PC-9 (cell line): ENCODE measurements at regions not wholly inside any gene's neighbourhood (a gene's known extent, or its start where the extent isn't known, plus 50 kb on each side); places are given as distances from the start of the nearest gene placed in this dataset.

ENCODE experiments used
- BruUV-seq: library from RNA; stranded (reverse); fragments of 400-500 nt; replicated peaks from 2 replicates; lab custom pipeline; 2021; lab: Mats Ljungman, UMichigan
- CTCF ChIA-PET: fragments of 300-600 bp; sonication (Branson Sonifier 250); formaldehyde crosslinking; loops from one replicate; lab custom pipeline; 2022; ENCODE audit warnings: antibody characterized with exemption; lab: Charles Lee
- POLR2A ChIA-PET: fragments of 300-600 bp; sonication (Branson Sonifier 250); formaldehyde crosslinking; loops from one replicate; lab custom pipeline; 2022; ENCODE audit warnings: antibody characterized with exemption; ENCODE audit not compliant: unreplicated experiment; lab: Charles Lee
- DNase-seq, 2 experiments: peaks; one replicate each; pipeline versions ENCODE4 v3.0.0 to v3.0.0-alpha.2; 2015 to 2022; ENCODE audit warnings: mixed read lengths in 1 of 2
- H2AFZ ChIP-seq: fragments of 200-600 bp; sonication (generic); 2 replicates; pipeline ENCODE4 v1.8.1; 2017; ENCODE audit warnings: antibody characterized with exemption
- H3F3A ChIP-seq: fragments of 200-600 bp; sonication (generic); 2 replicates; pipeline ENCODE4 v1.8.1; 2017; ENCODE audit warnings: antibody characterized with exemption, mild to moderate bottlenecking, low read depth; ENCODE audit not compliant: insufficient read depth
- H3K27ac ChIP-seq: fragments of 200-600 bp; sonication (generic); 2 replicates; pipeline ENCODE4 v1.6.1; 2016; ENCODE audit warnings: mixed run types
- H3K27me3 ChIP-seq: fragments of 200-600 bp; sonication (generic); 2 replicates; pipeline ENCODE4 v1.6.1; 2016; ENCODE audit warnings: low read depth, mixed run types; ENCODE audit not compliant: insufficient read depth
- H3K36me3 ChIP-seq: fragments of 200-600 bp; sonication (generic); 2 replicates; pipeline ENCODE4 v1.6.1; 2016; ENCODE audit warnings: low read depth, mixed run types
- H3K4me1 ChIP-seq: fragments of 200-600 bp; sonication (generic); replicated peaks from 2 replicates; pipeline ENCODE4 v1.6.1; 2016; ENCODE audit warnings: mixed run types; ENCODE audit not compliant: insufficient read depth
- H3K4me2 ChIP-seq: fragments of 200-600 bp; sonication (generic); 2 replicates; pipeline ENCODE4 v1.6.1; 2017; ENCODE audit warnings: mixed run types
- H3K4me3 ChIP-seq: fragments of 200-600 bp; sonication (generic); 2 replicates; pipeline ENCODE4 v1.6.1; 2016; ENCODE audit warnings: mixed run types
- H3K79me2 ChIP-seq: fragments of 200-600 bp; sonication (generic); 2 replicates; pipeline ENCODE4 v1.6.1; 2017; ENCODE audit warnings: low read depth, mixed run types
- H3K9me2 ChIP-seq: fragments of 200-600 bp; sonication (generic); 2 replicates; pipeline ENCODE4 v1.8.1; 2017; ENCODE audit warnings: mild to moderate bottlenecking; ENCODE audit not compliant: insufficient read depth
- H3K9me3 ChIP-seq: fragments of 200-600 bp; sonication (generic); 2 replicates; pipeline ENCODE4 v1.8.1; 2016; ENCODE audit warnings: low read depth; ENCODE audit not compliant: insufficient read depth
- H4K20me1 ChIP-seq: fragments of 200-600 bp; sonication (generic); 2 replicates; pipeline ENCODE4 v1.8.1; 2017; ENCODE audit not compliant: insufficient read depth
- CTCF ChIP-seq: fragments of 200-600 bp; sonication (generic); conservative IDR thresholded peaks from 2 replicates; pipeline ENCODE4 v1.6.1; 2017; ENCODE audit warnings: mixed run types, antibody characterized with exemption, mild to moderate bottlenecking, moderate library complexity
- EZH2 ChIP-seq: fragments of 200-600 bp; sonication (generic); IDR thresholded peaks from 2 replicates; pipeline ENCODE4 v1.8.0; 2017; ENCODE audit warnings: antibody characterized with exemption, low read depth
- intact Hi-C: fragments of 100-400 bp; cut with micrococcal nuclease; formaldehyde crosslinking; loops from one replicate; pipeline ENCODE4 v1.10.0; 2022; ENCODE audit not compliant: unreplicated experiment

DNA sequence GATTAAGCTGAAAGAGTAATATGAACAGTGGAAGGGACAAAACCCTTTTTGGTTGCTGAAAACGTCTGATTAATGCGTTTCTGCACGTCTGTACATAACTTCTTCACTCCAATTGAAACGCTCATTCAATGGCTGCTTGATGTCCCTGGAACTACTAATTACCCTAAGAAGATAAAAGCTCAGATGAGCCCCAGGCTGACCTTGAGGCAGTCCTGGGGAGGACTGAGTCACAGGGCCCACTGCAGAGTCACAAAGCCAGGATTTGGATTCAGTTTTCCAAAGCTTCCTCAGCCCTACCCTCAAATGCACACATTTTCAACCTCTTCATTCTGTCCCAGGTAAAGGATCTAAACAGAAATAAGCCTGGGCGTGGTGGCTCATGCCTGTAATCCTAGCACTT is 75.0 kb upstream of the FLT1 start:
- peaks cover 46% of the 10 kb centered on the region for H3K27me3 ChIP-seq
- H3K9me3 ChIP-seq: 0 out of 2 replicates have a peak, but pooled peaks cover 4% of the 10 kb centered on the region
- H3K4me1 ChIP-seq: no peaks in the 10 kb centered on the region
- CTCF ChIA-PET: no interaction called here
- no TSS peak for BruUV-seq
- H4K20me1 ChIP-seq: no peaks in the 10 kb centered on the region
- no peak for TF ChIP-seq CTCF
- TF ChIP-seq EZH2: no peak
- H3F3A ChIP-seq: no peaks in the 10 kb centered on the region
- DNase-seq: no peak
- intact Hi-C loops: no loop called here
- no peak overlapping the region for H3K4me2 ChIP-seq
- H3K27ac ChIP-seq: no peak overlapping the region
- H3K4me3 ChIP-seq: no peak overlapping the region
- no peak overlapping the region for H2AFZ ChIP-seq
- POLR2A ChIA-PET: no interaction called here
- no peaks in the 10 kb centered on the region for H3K79me2 ChIP-seq
- H3K36me3 ChIP-seq: no peaks in the 10 kb centered on the region
- no peaks in the 10 kb centered on the region for H3K9me2 ChIP-seq

DNA sequence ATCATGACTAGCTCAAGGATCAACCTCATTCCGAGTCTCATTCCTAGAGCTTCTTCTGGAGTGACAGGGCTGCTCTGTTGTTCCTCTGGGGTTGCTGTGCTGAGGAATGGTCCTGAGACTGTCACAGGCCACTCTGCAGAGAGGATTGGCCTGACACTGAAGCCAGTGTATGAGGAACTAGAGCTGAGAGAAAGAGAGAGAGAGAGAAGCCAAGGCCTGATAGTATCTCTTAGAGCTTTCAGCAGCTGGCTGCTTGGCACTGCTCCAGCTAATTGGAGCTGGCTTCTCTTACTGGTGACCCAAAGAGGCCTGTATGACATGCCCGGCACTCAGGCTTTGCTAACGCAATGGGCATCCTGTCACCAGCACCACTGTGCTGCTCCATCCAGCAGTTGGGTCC is 73.4 kb upstream of the FLT1 start:
- BruUV-seq: no TSS peak
- CTCF ChIA-PET: no interaction called here

GRCh38 chr13:28566891-28567290 is 72.0 kb upstream of the FLT1 start:
- intact Hi-C loops: no loop called here

More for the DNA sequence above, 73.4 kb upstream of the FLT1 start:
- H3K36me3 ChIP-seq: no peaks in the 10 kb centered on the region
- POLR2A ChIA-PET: no interaction called here
- H3K4me2 ChIP-seq: no peak overlapping the region
- H3K79me2 ChIP-seq: no peaks in the 10 kb centered on the region
- H3K9me2 ChIP-seq: no peaks in the 10 kb centered on the region
- H3K9me3 ChIP-seq: 0 out of 2 replicates have a peak, but pooled peaks cover 4% of the 10 kb centered on the region
- H3K27ac ChIP-seq: no peak overlapping the region
- no peak overlapping the region for H2AFZ ChIP-seq
- no peak for TF ChIP-seq EZH2
- no peak for TF ChIP-seq CTCF
- intact Hi-C loops: no loop called here
- H3F3A ChIP-seq: no peaks in the 10 kb centered on the region
- H4K20me1 ChIP-seq: no peaks in the 10 kb centered on the region
- no peak for DNase-seq
- peaks cover 60% of the 10 kb centered on the region for H3K27me3 ChIP-seq
- no peak overlapping the region for H3K4me3 ChIP-seq
- H3K4me1 ChIP-seq: no peaks in the 10 kb centered on the region

More at GRCh38 chr13:28566891-28567290, 72.0 kb upstream of the FLT1 start:
- H4K20me1 ChIP-seq: no peaks in the 10 kb centered on the region
- H3F3A ChIP-seq: no peaks in the 10 kb centered on the region
- H3K9me3 ChIP-seq: no peaks in the 10 kb centered on the region
- H3K4me1 ChIP-seq: no peaks in the 10 kb centered on the region
- no peak overlapping the region for H3K27ac ChIP-seq
- no TSS peak for BruUV-seq
- DNase-seq: no peak
- TF ChIP-seq CTCF (no peak), EZH2 (no peak)
- H3K36me3 ChIP-seq: no peaks in the 10 kb centered on the region
- H3K79me2 ChIP-seq: no peaks in the 10 kb centered on the region
- ChIA-PET POLR2A (no interaction called here), CTCF (no interaction called here)
- peaks cover 61% of the 10 kb centered on the region for H3K27me3 ChIP-seq
- H2AFZ ChIP-seq: no peak overlapping the region
- H3K4me3 ChIP-seq: no peak overlapping the region
- H3K9me2 ChIP-seq: no peaks in the 10 kb centered on the region
- no peak overlapping the region for H3K4me2 ChIP-seq
